T-cell (primary cell): ENCODE measurements at regions not wholly inside any gene's neighbourhood (a gene's known extent, or its start where the extent isn't known, plus 50 kb on each side); places are given as distances from the start of the nearest gene placed in this dataset.
A peak's percentile ranks its signal among the peaks of the same experiment; 100 is the strongest.

Experiments used
- ATAC-seq, 4 experiments: fragments of 200-7000 bp in 3 of 4; fragments of 150-1000 bp in 1 of 4; cut with Tn5 transposase; replicated peaks in 1 of 4; 1 replicate in 3 of 4; 2 replicates in 1 of 4; pipeline ENCODE4 v1.10.0; 2021; ENCODE audit warnings: moderate library complexity in 3 of 4, mild to moderate bottlenecking in 2 of 4, moderate number of reproducible peaks in 1 of 4
- CTCF ChIA-PET, 2 donors: fragments of 300-600 bp; sonication (Branson Sonifier 250); formaldehyde crosslinking; loops; one replicate each; lab custom pipeline; 2022; ENCODE audit warnings: antibody characterized with exemption in 2 of 2; lab: Charles Lee
- POLR2A ChIA-PET, 2 donors: fragments of 300-600 bp; sonication (Branson Sonifier 250); formaldehyde crosslinking; loops; one replicate each; lab custom pipeline; 2022; ENCODE audit warnings: antibody characterized with exemption in 2 of 2; lab: Charles Lee
- DNase-seq, 35 experiments: peaks; one replicate each; pipeline versions ENCODE4 v3.0.0 to v3.0.0-alpha.2; 2013 to 2023
- H3K27ac ChIP-seq: one replicate; pipeline ENCODE4 v1.5.1; 2013; ENCODE audit warnings: low read length
- H3K27me3 ChIP-seq, 2 experiments: replicated peaks in 1 of 2; 1 replicate in 1 of 2; 2 replicates in 1 of 2; pipeline versions ENCODE4 v1.6.1 to v1.7.0; 2013; ENCODE audit warnings: low read length in 1 of 2, mixed read lengths in 1 of 2; ENCODE audit not compliant: control insufficient read depth in 2 of 2, insufficient read depth in 2 of 2; ENCODE audit errors: extremely low read depth in 1 of 2
- H3K36me3 ChIP-seq, 2 donors: 1 replicate in 1 of 2; 2 replicates in 1 of 2; pipeline versions ENCODE4 v1.6.1 to v1.7.0; 2013; ENCODE audit warnings: low read length in 1 of 2; ENCODE audit not compliant: control insufficient read depth in 2 of 2, insufficient read depth in 1 of 2; ENCODE audit errors: extremely low read depth in 1 of 2
- H3K4me1 ChIP-seq, 2 experiments: 1 replicate in 1 of 2; 2 replicates in 1 of 2; pipeline versions ENCODE4 v1.6.1 to v1.7.0; 2013; ENCODE audit warnings: low read length in 2 of 2, mixed read lengths in 1 of 2; ENCODE audit not compliant: insufficient read depth in 2 of 2, control insufficient read depth in 1 of 2; ENCODE audit errors: extremely low read depth in 1 of 2
- H3K4me3 ChIP-seq, 2 donors: 1 replicate in 1 of 2; 2 replicates in 1 of 2; pipeline versions ENCODE4 v1.5.1 to v1.7.0; 2013; ENCODE audit warnings: mild to moderate bottlenecking in 2 of 2, low read length in 1 of 2, moderate library complexity in 1 of 2; ENCODE audit not compliant: control insufficient read depth in 1 of 2; ENCODE audit errors: extremely low read depth in 1 of 2
- H3K9me3 ChIP-seq: 2 replicates; pipeline ENCODE4 v1.7.0; 2013
- H3K27ac Mint-ChIP-seq, 2 donors: one replicate each; pipeline ENCODE4 v1.8.0; 2020 to 2021; ENCODE audit warnings: mild to moderate bottlenecking in 2 of 2, mixed read lengths in 2 of 2
- H3K27me3 Mint-ChIP-seq, 2 donors: one replicate each; pipeline ENCODE4 v1.8.0; 2021 to 2022; ENCODE audit warnings: mixed read lengths in 2 of 2
- H3K36me3 Mint-ChIP-seq: one replicate; pipeline ENCODE4 v1.8.0; 2021; ENCODE audit warnings: mixed read lengths
- H3K4me1 Mint-ChIP-seq, 3 donors: one replicate each; pipeline ENCODE4 v1.8.0; 2020 to 2022; ENCODE audit warnings: mixed read lengths in 3 of 3, mild to moderate bottlenecking in 1 of 3
- H3K4me3 Mint-ChIP-seq, 3 donors: one replicate each; pipeline ENCODE4 v1.8.0; 2020 to 2022; ENCODE audit warnings: mild to moderate bottlenecking in 3 of 3, mixed read lengths in 3 of 3, moderate library complexity in 3 of 3
- H3K9me3 Mint-ChIP-seq, 3 donors: one replicate each; pipeline ENCODE4 v1.8.0; 2020 to 2022; ENCODE audit warnings: mixed read lengths in 3 of 3
- WGBS: methylation state at CpG from one replicate; pipeline ENCODE4 v1.1.5; 2013; ENCODE audit warnings: missing lambda C conversion rate; ENCODE audit not compliant: insufficient coverage; 5-methylcytosine and 5-hydroxymethylcytosine counted together

DNA sequence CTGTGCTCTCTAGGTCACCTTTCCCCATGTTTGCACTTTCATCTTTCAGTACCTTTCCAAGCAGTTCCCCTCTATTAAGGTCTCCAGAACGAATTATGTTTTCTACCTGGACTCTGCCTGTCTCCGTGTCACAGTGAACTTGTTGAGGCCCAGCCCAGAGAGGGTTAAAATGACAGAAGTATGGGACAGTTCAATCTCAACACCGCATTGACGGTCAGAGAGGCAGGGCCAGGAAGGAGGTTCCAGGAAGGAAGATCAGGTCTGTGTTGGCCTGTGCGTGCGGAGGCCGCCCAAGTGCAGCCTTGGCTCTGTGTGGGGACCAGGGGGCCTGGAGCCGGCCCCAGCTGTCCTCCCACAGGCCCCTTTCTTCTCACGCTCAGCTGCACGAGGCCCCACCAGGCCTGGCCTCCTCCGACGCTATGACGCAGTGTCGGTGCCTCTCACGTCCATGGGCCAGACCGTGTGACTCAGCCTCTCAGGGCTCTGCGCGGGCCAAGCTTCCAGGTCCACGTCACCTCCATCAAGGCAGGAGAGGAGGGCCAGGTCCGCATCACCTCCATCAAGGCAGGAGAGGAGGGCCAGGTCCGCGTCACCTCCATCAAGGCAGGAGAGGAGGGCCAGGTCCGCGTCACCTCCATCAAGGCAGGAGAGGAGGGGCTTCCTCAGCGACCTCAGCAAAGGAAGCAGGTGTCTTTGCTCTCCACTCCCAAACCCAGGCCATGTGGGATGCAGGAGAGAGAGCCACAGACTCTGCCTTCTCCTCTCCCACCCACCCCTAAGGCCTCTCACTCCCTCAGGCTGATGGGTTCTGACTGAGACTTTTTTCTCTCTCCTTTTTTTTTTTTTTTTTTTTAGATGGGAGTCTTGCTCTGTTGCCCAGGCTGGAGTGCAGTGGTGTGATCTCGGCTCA, 83.1 kb downstream of the CPN2 start:
- Histone ChIP-seq H3K4me1 (peaks cover 0 to 10% of the 10 kb centered on the region in 2 experiments), H3K9me3 (no peaks in the 10 kb centered on the region), H3K36me3 (no peaks in the 10 kb centered on the region), H3K27ac (no peak overlapping the region), H3K4me3 (no peak overlapping the region), H3K27me3 (peaks cover 0 to 26% of the 10 kb centered on the region in 2 experiments)
- ATAC-seq (no peak), DNase-seq (no peak)
- Mint-ChIP-seq H3K9me3 (no peaks in the 10 kb centered on the region), H3K27me3 (peaks cover 0 to 6% of the 10 kb centered on the region in 2 donors), H3K4me1 (peaks cover 0 to 13% (median 10%) of the 10 kb centered on the region in 3 donors), H3K4me3 (no peak overlapping the region), H3K36me3 (no peaks in the 10 kb centered on the region), H3K27ac (no peak overlapping the region)
- CTCF ChIA-PET: no interaction called here
- 91% methylated on average over 14 of the region's 26 CpGs for WGBS
- POLR2A ChIA-PET: no interaction called here

DNA sequence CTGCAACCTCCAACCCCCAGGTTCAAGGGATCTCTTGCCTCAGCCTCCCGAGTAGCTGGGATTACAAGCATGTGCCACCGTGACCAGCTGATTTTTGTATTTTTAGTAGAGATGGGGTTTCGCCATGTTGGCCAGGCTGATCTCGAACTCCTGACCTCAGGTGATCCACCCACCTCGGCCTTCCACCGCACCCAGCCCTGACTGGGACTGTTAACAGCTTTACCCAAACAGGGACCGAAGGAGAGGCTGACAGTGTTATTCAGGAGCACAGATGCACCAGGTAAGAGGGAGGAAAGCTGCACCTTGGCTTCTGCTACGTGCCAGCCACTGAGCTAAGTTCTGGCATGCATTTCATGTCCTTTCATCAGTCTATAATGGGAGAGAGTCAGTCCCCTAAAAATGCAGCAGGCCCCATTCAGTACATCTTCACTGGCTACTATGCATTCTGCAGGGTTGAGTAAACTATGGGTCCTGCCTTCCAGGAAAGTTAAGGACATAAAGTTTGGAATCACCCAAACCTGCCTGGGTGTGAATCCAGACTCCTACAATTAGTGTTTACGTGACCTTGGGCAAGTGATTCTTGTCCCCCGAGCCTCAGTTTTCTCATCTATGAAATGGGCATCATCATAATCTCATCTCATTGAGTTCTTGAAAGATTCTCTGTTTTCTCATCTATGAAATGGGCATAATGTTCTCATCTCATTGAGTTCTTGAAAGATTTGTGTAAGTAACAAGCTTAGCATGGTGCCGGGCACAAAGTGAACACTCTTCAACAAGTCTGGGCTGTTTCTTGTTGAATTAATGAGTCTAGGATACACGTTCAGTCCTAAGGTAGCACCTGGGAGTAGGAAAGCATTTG, 82.2 kb downstream of the CPN2 start:
- H3K27me3 ChIP-seq: peaks cover 0 to 31% of the 10 kb centered on the region in 2 experiments
- Mint-ChIP-seq H3K4me1 (peaks cover 0 to 13% (median 10%) of the 10 kb centered on the region in 3 donors), H3K4me3 (no peak overlapping the region), H3K27me3 (peaks cover 0 to 6% of the 10 kb centered on the region in 2 donors), H3K9me3 (no peaks in the 10 kb centered on the region), H3K27ac (peak overlapping the region in 1 of 2 donors; percentile 62), H3K36me3 (no peaks in the 10 kb centered on the region)
- ATAC-seq (no peak), DNase-seq (no peak)
- H3K4me1 ChIP-seq: peaks cover 0 to 10% of the 10 kb centered on the region in 2 experiments
- no peak overlapping the region for H3K27ac ChIP-seq
- CTCF ChIA-PET: interaction anchor here in 1 of 2 donors (0.6 kb wide), 1 partner anchor 136 kb away, joined by 3 read pairs; no protein-coding TSS in a partner anchor
- POLR2A ChIA-PET: no interaction called here
- no peaks in the 10 kb centered on the region for H3K36me3 ChIP-seq
- H3K9me3 ChIP-seq: no peaks in the 10 kb centered on the region
- WGBS: 92% methylated on average over 7 of the region's 12 CpGs
- H3K4me3 ChIP-seq: no peak overlapping the region

DNA sequence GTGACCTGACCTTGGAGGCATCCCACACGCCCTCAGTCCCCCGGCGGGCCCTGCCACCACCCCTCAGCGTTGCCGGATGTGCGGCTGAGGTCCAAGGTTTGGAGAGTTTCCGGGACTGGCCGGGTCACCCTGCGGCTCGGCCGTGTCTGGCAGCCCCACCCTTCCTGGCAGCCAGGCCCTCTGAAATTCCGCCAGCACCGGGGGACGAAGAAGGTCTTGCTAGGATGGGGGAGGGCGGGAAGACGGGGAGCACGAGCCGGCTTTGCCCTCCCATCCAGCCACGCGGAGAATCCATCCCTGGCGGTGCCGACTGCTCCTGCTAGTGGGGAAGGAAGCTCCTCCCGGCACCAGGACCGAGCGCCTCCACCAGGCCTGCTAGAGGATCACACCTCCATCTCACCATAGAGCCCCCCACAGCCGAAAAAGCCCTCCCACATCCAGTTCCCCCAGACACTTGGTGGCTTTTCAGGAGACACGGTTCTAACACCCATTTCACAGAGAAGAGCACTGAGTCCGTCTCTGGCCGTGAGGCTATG, 81.5 kb downstream of the CPN2 start:
- H3K27ac Mint-ChIP-seq: no peak overlapping the region
- WGBS: 50% methylated on average over 25 of the region's 29 CpGs
- ATAC-seq (no peak), DNase-seq (peak in 1 of 35 experiments; percentile 15)
- H3K4me3 Mint-ChIP-seq: no peak overlapping the region
- Histone ChIP-seq H3K9me3 (no peaks in the 10 kb centered on the region), H3K4me3 (no peak overlapping the region), H3K27ac (no peak overlapping the region), H3K4me1 (peaks cover 0 to 10% of the 10 kb centered on the region in 2 experiments), H3K27me3 (peaks cover 0 to 31% of the 10 kb centered on the region in 2 experiments), H3K36me3 (no peaks in the 10 kb centered on the region)
- CTCF ChIA-PET: no interaction called here
- no peaks in the 10 kb centered on the region for H3K36me3 Mint-ChIP-seq
- POLR2A ChIA-PET: interaction anchor here in 1 of 2 donors (0.7 kb wide), 1 partner anchor 618 kb away, joined by 3 read pairs; no protein-coding TSS in a partner anchor
- H3K9me3 Mint-ChIP-seq: no peaks in the 10 kb centered on the region
- H3K4me1 Mint-ChIP-seq: peaks cover under 1 to 14% (median 10%) of the 10 kb centered on the region in 3 donors
- peaks cover 0 to 6% of the 10 kb centered on the region in 2 donors for H3K27me3 Mint-ChIP-seq

DNA sequence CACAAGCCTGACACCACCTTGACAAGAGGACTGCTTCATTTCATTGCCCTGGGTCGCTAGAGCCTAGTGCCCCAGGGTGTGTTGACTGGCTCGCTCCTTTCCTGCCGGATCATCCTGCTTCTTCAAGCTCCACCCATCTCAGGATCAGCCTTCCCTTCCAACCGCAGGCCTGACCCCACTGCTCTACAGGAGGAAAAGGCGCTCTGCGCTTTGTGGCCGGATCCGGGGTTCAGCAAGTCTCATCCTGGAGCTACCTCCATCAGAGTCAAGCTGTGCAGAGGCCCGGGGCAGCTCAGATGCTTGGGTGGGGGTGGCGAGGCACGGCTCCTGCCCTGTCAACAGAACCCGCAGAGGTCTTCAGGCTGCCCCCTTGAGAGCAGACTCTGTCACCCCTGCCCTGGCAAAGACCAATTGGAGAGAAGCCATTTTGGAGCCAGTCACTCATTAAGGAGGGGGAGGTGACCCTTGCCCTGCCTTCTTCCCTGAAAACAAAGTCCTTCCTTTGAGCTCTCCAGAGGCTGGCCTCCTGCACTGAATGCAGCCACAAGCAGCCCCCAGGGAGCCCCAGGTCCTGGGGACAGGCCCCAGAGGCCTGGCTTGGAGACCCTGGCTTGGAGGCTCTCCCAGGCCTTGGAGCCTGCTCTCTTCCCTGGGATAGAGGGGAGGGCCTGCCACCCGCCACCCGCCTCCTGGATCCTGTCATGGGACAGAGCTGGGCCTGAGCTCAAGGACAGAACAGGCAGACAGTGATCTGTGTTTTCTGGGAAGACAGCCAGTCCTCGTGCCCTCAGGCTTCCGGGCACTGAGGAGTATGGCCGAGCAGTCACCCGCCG, 80.3 kb downstream of the CPN2 start:
- no peaks in the 10 kb centered on the region for H3K36me3 Mint-ChIP-seq
- Histone ChIP-seq H3K27ac (no peak overlapping the region), H3K4me1 (peaks cover 0 to 7% of the 10 kb centered on the region in 2 experiments), H3K9me3 (no peaks in the 10 kb centered on the region), H3K27me3 (peaks cover 0 to 27% of the 10 kb centered on the region in 2 experiments), H3K4me3 (no peak overlapping the region), H3K36me3 (no peaks in the 10 kb centered on the region)
- DNase-seq (peak in 1 of 35 experiments; percentile 7), ATAC-seq (no peak)
- peaks cover 4 to 18% (median 16%) of the 10 kb centered on the region in 3 donors for H3K4me1 Mint-ChIP-seq
- ChIA-PET CTCF (interaction anchor here in 1 of 2 donors (0.6 kb wide), 1 partner anchor 97 kb away, joined by 3 read pairs; no protein-coding TSS in a partner anchor), POLR2A (no interaction called here)
- no peak overlapping the region for H3K27ac Mint-ChIP-seq
- no peaks in the 10 kb centered on the region for H3K9me3 Mint-ChIP-seq
- peaks cover 0 to 6% of the 10 kb centered on the region in 2 donors for H3K27me3 Mint-ChIP-seq
- 86% methylated on average over 14 of the region's 19 CpGs for WGBS
- H3K4me3 Mint-ChIP-seq: no peak overlapping the region

DNA sequence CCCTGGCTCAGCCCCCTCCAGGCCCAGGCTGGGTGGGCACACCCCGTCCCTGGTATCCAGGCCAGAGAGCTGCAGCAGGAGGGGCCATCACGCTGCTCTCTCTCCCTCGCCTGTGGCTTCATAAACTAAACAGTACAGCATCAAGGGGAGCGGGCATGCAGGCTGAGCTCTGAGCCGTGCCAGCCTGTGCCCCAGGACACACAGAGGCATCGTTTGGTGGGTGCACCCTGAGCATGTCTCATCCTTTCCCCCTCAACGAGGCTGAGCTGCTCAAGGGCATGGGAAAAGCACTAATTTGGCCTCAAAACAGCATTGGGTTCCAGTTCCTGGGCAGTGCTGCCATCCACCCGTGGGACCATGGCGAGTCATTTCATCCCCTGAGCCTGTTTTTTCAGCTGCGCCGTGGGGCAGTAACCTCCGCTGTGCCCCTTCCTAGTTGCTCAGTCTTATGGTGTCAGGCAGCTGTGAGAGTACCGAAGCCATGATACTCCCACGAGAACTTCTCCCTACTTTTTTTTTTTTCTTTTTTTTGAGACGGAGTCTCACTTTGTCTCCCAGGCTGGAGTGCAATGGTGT, 79.6 kb downstream of the CPN2 start:
- H3K4me1 Mint-ChIP-seq: peaks cover 4 to 16% (median 11%) of the 10 kb centered on the region in 3 donors
- H3K27ac Mint-ChIP-seq: no peak overlapping the region
- peaks cover 0 to 6% of the 10 kb centered on the region in 2 donors for H3K27me3 Mint-ChIP-seq
- no peaks in the 10 kb centered on the region for H3K9me3 Mint-ChIP-seq
- DNase-seq (peak in 1 of 35 experiments; percentile 23), ATAC-seq (no peak)
- ChIA-PET POLR2A (no interaction called here), CTCF (no interaction called here)
- H3K27ac ChIP-seq: no peak overlapping the region
- 83% methylated on average over 14 of the region's 15 CpGs for WGBS
- H3K4me3 ChIP-seq: no peak overlapping the region
- H3K36me3 ChIP-seq: no peaks in the 10 kb centered on the region
- H3K36me3 Mint-ChIP-seq: no peaks in the 10 kb centered on the region
- H3K9me3 ChIP-seq: no peaks in the 10 kb centered on the region
- H3K27me3 ChIP-seq: peaks cover 0 to 26% of the 10 kb centered on the region in 2 experiments
- no peak overlapping the region for H3K4me3 Mint-ChIP-seq
- peaks cover 0 to 9% of the 10 kb centered on the region in 2 experiments for H3K4me1 ChIP-seq
